IPS-18c (cell line): ENCODE measurements at regions not wholly inside any gene's neighbourhood (a gene's known extent, or its start where the extent isn't known, plus 50 kb on each side); places are given as distances from the start of the nearest gene placed in this dataset.
"Not testable (repeated sequence)": the region's sequence is repeated elsewhere in the genome, so short reads cannot be mapped to it uniquely, and the experiment has no call there.

ENCODE experiments used
- H3K4me3 ChIP-seq: 2 replicates; pipeline ENCODE4 v1.7.0; 2013; ENCODE audit warnings: low read depth, mild to moderate bottlenecking, low read length, moderate library complexity; ENCODE audit not compliant: insufficient read depth
- H3K9me3 ChIP-seq: one replicate; pipeline ENCODE4 v1.6.1; 2013; ENCODE audit warnings: mild to moderate bottlenecking, low read length, moderate library complexity; ENCODE audit not compliant: control insufficient read depth, insufficient read depth

DNA sequence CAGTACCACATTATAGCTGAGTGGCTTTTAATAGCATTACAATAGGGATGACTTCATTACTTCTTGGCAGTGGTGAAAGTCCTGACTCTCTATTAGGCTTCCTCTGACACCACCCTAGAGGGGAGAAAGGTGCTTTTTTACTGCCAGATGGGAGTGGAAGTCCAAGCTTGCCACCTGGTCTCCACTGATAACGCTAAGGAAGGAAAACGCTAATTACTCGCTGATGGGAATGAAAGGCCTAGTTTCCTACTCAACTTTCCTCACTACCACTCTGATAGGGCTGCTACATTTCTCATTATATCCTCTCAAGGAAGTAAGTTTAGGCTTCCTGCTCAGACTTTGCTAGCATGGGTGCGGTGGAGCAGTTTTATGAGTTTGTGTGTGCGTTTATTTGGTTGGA lies 62.3 kb upstream of the PAGE3 start:
- H3K4me3 ChIP-seq: no peak overlapping the region
- peaks cover 11% of the 10 kb centered on the region for H3K9me3 ChIP-seq

GRCh38 chrX:55335296-55335695 lies 70.6 kb upstream of the PAGE3 start:
- H3K9me3 ChIP-seq: peaks cover 2% of the 10 kb centered on the region
- no peak overlapping the region for H3K4me3 ChIP-seq

GRCh38 chrX:55336176-55336575 lies 71.5 kb upstream of the PAGE3 start:
- Histone ChIP-seq H3K9me3 (peaks cover 2% of the 10 kb centered on the region), H3K4me3 (no peak overlapping the region)

- Histone ChIP-seq H3K4me3 (no peak overlapping the region), H3K9me3 (peaks cover 4% of the 10 kb centered on the region)
Observed at GRCh38 chrX:55340896-55341433, 76.2 kb upstream of the PAGE3 start.

DNA sequence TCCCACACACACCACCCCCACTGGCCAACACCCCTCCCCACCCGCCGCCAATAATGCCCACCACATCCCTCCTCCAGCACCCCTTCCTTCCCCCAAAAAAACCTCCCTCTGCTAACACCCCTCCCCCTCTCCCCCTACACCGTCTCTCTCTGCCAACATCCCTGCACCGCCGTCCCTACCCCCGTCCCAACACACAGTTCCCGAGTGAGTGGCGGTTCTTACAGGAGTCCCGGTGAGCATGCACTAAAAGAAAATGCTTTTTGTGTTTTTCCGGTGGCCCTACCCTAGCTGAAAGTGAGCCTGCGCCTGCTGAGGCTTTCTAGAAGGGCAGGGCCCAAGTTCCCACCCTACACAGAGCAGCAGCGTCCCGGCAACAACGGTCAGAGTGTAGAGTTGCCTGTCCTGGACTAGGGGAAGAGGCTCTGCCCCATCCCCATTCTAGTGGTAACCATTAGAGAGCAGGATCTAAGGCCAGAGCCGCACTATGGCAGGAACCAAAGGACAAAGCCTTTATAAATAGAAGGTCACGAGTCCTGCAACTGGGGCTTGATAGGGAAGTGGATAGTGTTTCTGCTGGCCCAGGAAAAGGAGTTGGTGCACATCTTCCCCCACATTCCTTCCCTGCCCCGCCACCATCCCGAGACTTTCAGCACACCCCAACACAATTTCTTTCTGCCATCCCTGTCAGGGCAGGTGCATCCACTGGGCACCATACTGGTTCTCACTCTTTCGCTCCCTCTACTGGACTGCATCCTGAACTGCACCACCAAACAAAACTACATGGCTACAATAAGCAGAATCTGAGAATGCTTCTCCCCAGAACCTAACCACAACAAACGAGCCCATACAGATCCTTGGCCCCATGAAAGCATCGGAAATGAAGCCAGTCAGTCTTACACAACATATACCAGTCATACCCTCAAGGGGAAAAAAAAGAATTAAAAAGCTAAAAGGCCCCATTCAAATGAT lies 78.1 kb upstream of the PAGE3 start:
- Histone ChIP-seq H3K4me3 (peak overlapping the region; percentile 28; the same call in 1 of the 2 replicates), H3K9me3 (peaks cover 2% of the 10 kb centered on the region)

DNA sequence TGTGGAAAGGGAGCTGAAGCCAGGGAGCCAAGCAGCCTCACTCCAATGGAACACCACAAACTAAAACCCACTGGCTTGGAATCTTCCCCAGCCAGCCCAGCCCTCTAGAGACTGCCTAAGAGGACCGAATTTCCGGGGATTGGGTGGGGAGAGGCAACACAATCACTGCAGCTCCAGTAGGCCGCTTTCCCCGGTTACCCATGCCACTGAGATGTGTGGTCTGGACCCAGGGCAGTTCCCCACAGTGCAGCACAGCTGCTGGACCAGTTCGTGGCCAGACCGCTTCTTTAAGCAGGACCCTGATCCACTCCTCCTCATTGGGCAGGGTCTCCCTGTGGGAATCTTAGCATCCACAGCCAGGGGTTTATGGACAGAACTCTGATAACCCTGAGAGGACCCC lies 91.9 kb upstream of the PAGE3 start:
- no peak overlapping the region for H3K4me3 ChIP-seq
- peaks cover 5% of the 10 kb centered on the region for H3K9me3 ChIP-seq

- peaks cover 2% of the 10 kb centered on the region for H3K9me3 ChIP-seq
- no peak overlapping the region for H3K4me3 ChIP-seq
Observed at GRCh38 chrX:55357236-55357635, 92.5 kb upstream of the PAGE3 start.

DNA sequence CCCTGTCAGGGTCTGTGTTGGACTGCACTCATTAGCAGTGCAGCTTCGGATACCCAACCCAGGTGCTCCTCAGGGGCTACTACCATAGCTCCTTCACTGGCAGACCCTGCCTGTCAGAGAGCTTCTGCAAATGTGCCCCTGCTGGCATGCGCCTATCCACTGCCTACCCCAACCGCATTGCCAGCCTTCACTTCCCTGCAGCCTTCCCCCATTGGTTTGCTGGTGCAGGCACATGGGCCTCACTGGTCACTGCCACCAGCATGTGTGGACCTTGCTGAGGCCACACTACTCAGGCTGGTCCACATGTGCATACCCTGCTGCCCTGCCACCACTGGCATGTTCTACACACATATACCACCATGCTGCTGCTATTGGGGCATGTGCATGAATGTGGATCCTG lies 72.5 kb upstream of the MAGEH1 start:
- Histone ChIP-seq H3K4me3 (no peak overlapping the region; the same call in 1 of the 2 replicates), H3K9me3 (peaks cover 8% of the 10 kb centered on the region)

GRCh38 chrX:55389376-55389775 lies 62.6 kb upstream of the MAGEH1 start:
- Histone ChIP-seq H3K4me3 (no peak overlapping the region), H3K9me3 (peaks cover 5% of the 10 kb centered on the region)

GRCh38 chrX:55396836-55397235 lies 55.1 kb upstream of the MAGEH1 start:
- not testable (repeated sequence) for H3K9me3 ChIP-seq

More at GRCh38 chrX:55396836-55397235, 55.1 kb upstream of the MAGEH1 start:
- H3K4me3 ChIP-seq: not testable (repeated sequence)
